ENCODE measurements at regions not wholly inside any gene's neighbourhood (a gene's known extent, or its start where the extent isn't known, plus 50 kb on each side); places are given as distances from the start of the nearest gene placed in this dataset.
"Not testable (repeated sequence)": the region's sequence is repeated elsewhere in the genome, so short reads cannot be mapped to it uniquely, and the experiment has no call there.

DNA sequence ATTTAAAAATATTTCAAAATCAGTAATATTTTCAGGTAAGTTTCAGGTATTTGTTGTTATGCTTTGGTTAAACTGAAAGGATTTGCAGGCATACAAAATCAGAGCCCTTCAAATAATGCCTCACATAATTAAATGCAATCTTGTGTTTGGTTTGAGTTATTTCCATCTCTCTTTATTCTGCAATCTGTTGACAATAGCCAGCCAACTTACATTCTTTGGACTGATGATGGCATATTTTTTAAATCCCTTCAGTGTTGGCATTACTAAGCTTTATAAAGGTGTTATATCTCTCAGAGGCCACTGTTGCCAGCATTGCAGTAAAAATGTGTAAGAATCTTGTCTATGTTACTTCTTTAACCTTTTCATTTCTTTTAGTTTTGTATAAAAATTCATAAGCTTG is 257.2 kb upstream of the RFC3 start:
- Histone ChIP-seq H3K4me1 (ENCODE audit: insufficient read depth, insufficient read length) (no peaks in the 10 kb centered on the region), H3K9ac (ENCODE audit: insufficient read length, low read depth) (no peak overlapping the region), H3K9me3 (ENCODE audit: insufficient read depth, low read length) (no peaks in the 10 kb centered on the region), H3K4me3 (ENCODE audit: insufficient read length, low read depth) (no peak overlapping the region), H3K27me3 (ENCODE audit: insufficient read depth, insufficient read length) (no peaks in the 10 kb centered on the region), H3K36me3 (ENCODE audit: insufficient read depth, insufficient read length, low read length) (no peaks in the 10 kb centered on the region)
- TF ChIP-seq ZNF274 (IDR thresholded peaks at IDR 0.05; ENCODE audit: low read depth, low read length) = no peak
- no peak for TF ChIP-seq SUZ12 (IDR thresholded peaks at IDR 0.05; ENCODE audit: extremely low read depth, insufficient read depth, insufficient read length)
- TF ChIP-seq YY1 (IDR thresholded peaks at IDR 0.05; ENCODE audit: insufficient read depth, insufficient read length) = no peak
- no peak for DNase-seq (ENCODE audit: low read depth, low spot score)

DNA sequence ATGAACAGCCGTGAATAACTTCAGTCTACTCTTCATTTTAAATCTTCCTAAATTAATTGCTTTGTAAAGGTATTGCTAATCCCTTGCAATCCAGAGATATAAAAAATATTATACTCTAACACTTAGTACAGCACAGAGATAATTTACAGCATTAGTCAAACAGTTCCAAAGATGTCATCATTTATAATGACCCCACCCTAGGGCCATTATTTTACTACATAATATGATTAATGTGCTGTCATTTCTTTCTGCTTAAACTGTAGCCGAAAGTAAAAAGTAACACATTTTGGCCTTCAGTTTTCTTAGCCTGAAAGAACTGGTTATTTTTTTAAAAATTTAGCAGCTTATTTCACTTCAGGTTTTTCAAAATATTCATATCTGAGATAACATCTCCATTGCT is 256.3 kb upstream of the RFC3 start:
- H3K9me3 ChIP-seq (ENCODE audit: insufficient read depth, low read length) = no peaks in the 10 kb centered on the region
- no peaks in the 10 kb centered on the region for H3K36me3 ChIP-seq (ENCODE audit: insufficient read depth, insufficient read length, low read length)
- H3K4me1 ChIP-seq (ENCODE audit: insufficient read depth, insufficient read length) = no peaks in the 10 kb centered on the region
- H3K4me3 ChIP-seq (ENCODE audit: insufficient read length, low read depth) = no peak overlapping the region
- TF ChIP-seq SUZ12 (IDR thresholded peaks at IDR 0.05; ENCODE audit: extremely low read depth, insufficient read depth, insufficient read length) = no peak
- no peak for TF ChIP-seq YY1 (IDR thresholded peaks at IDR 0.05; ENCODE audit: insufficient read depth, insufficient read length)
- DNase-seq (ENCODE audit: low read depth, low spot score) = no peak
- no peaks in the 10 kb centered on the region for H3K27me3 ChIP-seq (ENCODE audit: insufficient read depth, insufficient read length)
- H3K9ac ChIP-seq (ENCODE audit: insufficient read length, low read depth) = no peak overlapping the region

DNA sequence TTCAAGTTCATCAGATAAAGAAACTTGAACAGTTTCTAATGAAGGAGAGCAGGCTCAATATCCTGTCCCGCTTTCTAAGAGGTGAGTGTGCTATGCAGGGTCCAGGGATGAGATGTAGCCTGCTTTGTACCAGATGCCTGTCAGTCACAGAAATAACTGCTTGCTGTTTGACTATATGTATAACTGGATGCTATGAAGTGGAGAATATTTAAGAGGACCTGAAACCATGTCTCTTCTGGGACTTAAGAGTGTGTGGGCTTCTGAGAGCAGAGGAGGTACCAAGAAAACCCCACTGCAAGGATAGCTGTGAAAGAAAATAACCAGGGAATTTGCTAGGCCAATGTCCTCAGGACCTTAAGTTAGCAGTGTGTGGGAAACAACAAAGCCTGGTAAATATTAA is 246.3 kb upstream of the RFC3 start:
- DNase-seq (ENCODE audit: low read depth, low spot score) = no peak
- no peaks in the 10 kb centered on the region for H3K9me3 ChIP-seq (ENCODE audit: insufficient read depth, low read length)

DNA sequence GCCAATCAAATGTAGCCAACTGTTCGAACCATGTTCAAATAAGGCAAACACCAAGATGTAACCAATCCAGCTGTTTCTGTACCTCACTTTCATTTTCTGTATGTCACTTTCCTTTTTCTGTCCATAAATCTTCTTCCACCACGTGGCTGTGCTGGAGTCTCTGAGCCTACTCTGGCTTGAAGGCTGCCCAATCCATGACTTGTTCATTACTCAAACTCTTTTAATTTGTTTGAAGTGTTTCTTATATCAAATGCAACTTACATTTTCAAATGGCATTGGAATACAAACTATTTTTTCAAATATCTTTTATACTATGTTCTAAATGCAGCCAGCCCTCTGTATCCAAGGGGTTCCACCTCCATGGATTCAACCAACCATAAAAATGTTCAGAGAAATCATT is 245.6 kb upstream of the RFC3 start:
- not testable (repeated sequence) for H3K36me3 ChIP-seq (ENCODE audit: insufficient read depth, insufficient read length, low read length); H3K4me1 ChIP-seq (ENCODE audit: insufficient read depth, insufficient read length); H3K27me3 ChIP-seq (ENCODE audit: insufficient read depth, insufficient read length); H3K9ac ChIP-seq (ENCODE audit: insufficient read length, low read depth); H3K9me3 ChIP-seq (ENCODE audit: insufficient read depth, low read length); H3K4me3 ChIP-seq (ENCODE audit: insufficient read length, low read depth); DNase-seq (ENCODE audit: low read depth, low spot score)

More for the DNA sequence above, 246.3 kb upstream of the RFC3 start:
- Histone ChIP-seq H3K4me3 (ENCODE audit: insufficient read length, low read depth) (no peak overlapping the region), H3K9ac (ENCODE audit: insufficient read length, low read depth) (no peak overlapping the region), H3K27me3 (ENCODE audit: insufficient read depth, insufficient read length) (no peaks in the 10 kb centered on the region), H3K4me1 (ENCODE audit: insufficient read depth, insufficient read length) (no peaks in the 10 kb centered on the region), H3K36me3 (ENCODE audit: insufficient read depth, insufficient read length, low read length) (no peaks in the 10 kb centered on the region)
- no peak for TF ChIP-seq SUZ12 (IDR thresholded peaks at IDR 0.05; ENCODE audit: extremely low read depth, insufficient read depth, insufficient read length)
- no peak for TF ChIP-seq ZNF274 (IDR thresholded peaks at IDR 0.05; ENCODE audit: low read depth, low read length)
- no peak for TF ChIP-seq YY1 (IDR thresholded peaks at IDR 0.05; ENCODE audit: insufficient read depth, insufficient read length)

DNA sequence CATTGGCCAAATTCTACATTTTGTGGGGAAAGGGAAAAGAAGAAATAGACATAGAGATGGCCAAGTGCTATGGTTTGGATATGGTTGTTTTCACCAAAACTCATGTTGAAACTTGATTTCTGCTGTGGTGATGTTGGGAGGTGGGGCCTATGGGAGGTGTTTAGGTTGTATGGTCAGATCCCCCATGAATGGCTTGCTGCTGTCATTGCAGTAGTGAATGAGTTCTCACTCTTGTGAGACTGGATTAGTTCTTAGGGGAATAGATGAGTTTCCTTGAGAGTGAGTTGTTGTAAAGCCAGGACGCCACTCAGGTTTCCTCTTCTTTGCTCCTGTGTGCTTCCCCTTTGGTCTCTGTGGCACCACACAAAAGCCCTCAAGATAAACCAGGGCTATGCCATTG is 242.6 kb upstream of the RFC3 start:
- no peak overlapping the region for H3K9ac ChIP-seq (ENCODE audit: insufficient read length, low read depth)
- H3K4me3 ChIP-seq (ENCODE audit: insufficient read length, low read depth) = no peak overlapping the region
- H3K4me1 ChIP-seq (ENCODE audit: insufficient read depth, insufficient read length) = no peaks in the 10 kb centered on the region
- H3K9me3 ChIP-seq (ENCODE audit: insufficient read depth, low read length) = no peaks in the 10 kb centered on the region
- no peaks in the 10 kb centered on the region for H3K36me3 ChIP-seq (ENCODE audit: insufficient read depth, insufficient read length, low read length)
- no peaks in the 10 kb centered on the region for H3K27me3 ChIP-seq (ENCODE audit: insufficient read depth, insufficient read length)
- no peak for DNase-seq (ENCODE audit: low read depth, low spot score)
- TF ChIP-seq ZNF274 (IDR thresholded peaks at IDR 0.05; ENCODE audit: low read depth, low read length) (no peak), YY1 (IDR thresholded peaks at IDR 0.05; ENCODE audit: insufficient read depth, insufficient read length) (no peak), SUZ12 (IDR thresholded peaks at IDR 0.05; ENCODE audit: extremely low read depth, insufficient read depth, insufficient read length) (no peak)

DNA sequence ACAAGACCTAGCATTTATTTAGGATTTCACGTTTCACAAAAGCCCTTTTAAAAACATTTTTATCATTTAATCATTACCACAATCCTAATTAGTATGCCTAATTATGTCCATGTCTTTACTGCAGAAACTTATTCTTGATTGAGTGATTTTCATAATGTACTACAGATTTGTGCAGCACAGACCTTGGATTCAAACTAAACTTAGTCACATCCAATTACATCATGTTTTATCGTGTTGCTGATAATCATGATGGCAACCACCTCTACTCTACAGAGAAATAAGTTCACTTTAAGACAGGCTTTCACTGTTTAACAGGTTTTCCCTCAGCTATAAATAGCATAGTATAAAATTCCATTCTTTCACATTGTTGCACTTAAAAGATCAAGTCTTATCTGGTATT is 240.9 kb upstream of the RFC3 start:
- Histone ChIP-seq H3K9ac (ENCODE audit: insufficient read length, low read depth) (no peak overlapping the region), H3K27me3 (ENCODE audit: insufficient read depth, insufficient read length) (no peaks in the 10 kb centered on the region), H3K9me3 (ENCODE audit: insufficient read depth, low read length) (no peaks in the 10 kb centered on the region), H3K4me3 (ENCODE audit: insufficient read length, low read depth) (no peak overlapping the region), H3K36me3 (ENCODE audit: insufficient read depth, insufficient read length, low read length) (no peaks in the 10 kb centered on the region), H3K4me1 (ENCODE audit: insufficient read depth, insufficient read length) (no peaks in the 10 kb centered on the region)
- TF ChIP-seq YY1 (IDR thresholded peaks at IDR 0.05; ENCODE audit: insufficient read depth, insufficient read length) = no peak
- TF ChIP-seq SUZ12 (IDR thresholded peaks at IDR 0.05; ENCODE audit: extremely low read depth, insufficient read depth, insufficient read length) = no peak
- TF ChIP-seq ZNF274 (IDR thresholded peaks at IDR 0.05; ENCODE audit: low read depth, low read length) = no peak
- no peak for DNase-seq (ENCODE audit: low read depth, low spot score)

DNA sequence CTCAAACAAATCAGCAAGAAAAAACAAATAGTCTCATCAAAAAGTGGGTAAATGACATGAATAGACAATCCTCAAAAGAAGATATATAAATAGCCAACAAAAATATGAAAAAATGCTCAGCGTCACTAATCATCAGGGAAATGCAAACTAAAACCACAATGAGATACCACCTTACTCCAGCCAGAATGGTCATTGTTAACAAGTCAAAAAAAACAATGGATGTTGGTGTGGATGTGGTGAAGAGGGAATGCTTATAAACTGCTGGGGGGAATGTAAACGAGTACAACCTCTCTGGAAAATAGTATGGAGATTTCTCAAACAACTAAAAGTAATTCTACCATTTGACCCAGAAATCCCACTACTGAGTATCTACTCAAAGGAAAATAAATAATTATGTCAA is 239.2 kb upstream of the RFC3 start:
- TF ChIP-seq ZNF274 (IDR thresholded peaks at IDR 0.05; ENCODE audit: low read depth, low read length) = no peak
- TF ChIP-seq YY1 (IDR thresholded peaks at IDR 0.05; ENCODE audit: insufficient read depth, insufficient read length) = no peak
- TF ChIP-seq SUZ12 (IDR thresholded peaks at IDR 0.05; ENCODE audit: extremely low read depth, insufficient read depth, insufficient read length) = no peak
- no peak overlapping the region for H3K4me3 ChIP-seq (ENCODE audit: insufficient read length, low read depth)
- H3K4me1 ChIP-seq (ENCODE audit: insufficient read depth, insufficient read length) = no peaks in the 10 kb centered on the region
- no peak for DNase-seq (ENCODE audit: low read depth, low spot score)
- no peaks in the 10 kb centered on the region for H3K27me3 ChIP-seq (ENCODE audit: insufficient read depth, insufficient read length)
- H3K9ac ChIP-seq (ENCODE audit: insufficient read length, low read depth) = no peak overlapping the region
- no peaks in the 10 kb centered on the region for H3K9me3 ChIP-seq (ENCODE audit: insufficient read depth, low read length)
- H3K36me3 ChIP-seq (ENCODE audit: insufficient read depth, insufficient read length, low read length) = no peaks in the 10 kb centered on the region

DNA sequence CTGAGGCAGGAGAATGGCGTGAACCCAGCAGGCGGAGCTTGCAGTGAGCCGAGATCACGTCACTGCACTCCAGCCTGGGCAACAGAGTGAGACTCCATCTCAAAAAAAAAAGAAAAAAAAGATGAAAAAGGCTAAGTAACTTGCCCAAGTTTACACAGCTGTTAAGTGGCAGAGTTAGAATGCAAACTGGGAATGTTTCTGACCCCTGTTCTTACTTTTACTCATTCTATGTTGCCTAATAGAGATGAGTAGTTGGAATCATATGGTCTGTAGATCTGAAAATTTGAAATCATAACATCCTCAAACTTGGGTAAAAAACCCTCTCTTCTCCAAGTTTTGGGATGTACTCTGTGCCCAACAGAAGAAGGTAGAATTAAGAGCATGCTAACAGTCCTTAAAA is 235.8 kb upstream of the RFC3 start:
- Histone ChIP-seq H3K27me3 (ENCODE audit: insufficient read depth, insufficient read length) (no peaks in the 10 kb centered on the region), H3K4me3 (ENCODE audit: insufficient read length, low read depth) (no peak overlapping the region), H3K4me1 (ENCODE audit: insufficient read depth, insufficient read length) (no peaks in the 10 kb centered on the region), H3K36me3 (ENCODE audit: insufficient read depth, insufficient read length, low read length) (no peaks in the 10 kb centered on the region), H3K9ac (ENCODE audit: insufficient read length, low read depth) (no peak overlapping the region), H3K9me3 (ENCODE audit: insufficient read depth, low read length) (no peaks in the 10 kb centered on the region)
- DNase-seq (ENCODE audit: low read depth, low spot score) = no peak
- TF ChIP-seq ZNF274 (IDR thresholded peaks at IDR 0.05; ENCODE audit: low read depth, low read length) (no peak), YY1 (IDR thresholded peaks at IDR 0.05; ENCODE audit: insufficient read depth, insufficient read length) (no peak), SUZ12 (IDR thresholded peaks at IDR 0.05; ENCODE audit: extremely low read depth, insufficient read depth, insufficient read length) (no peak)

All from NT2/D1 (cell line).